Dermis microvascular lymphatic vessel endothelial cell (primary cell): ENCODE measurements at regions not wholly inside any gene's neighbourhood (a gene's known extent, or its start where the extent isn't known, plus 50 kb on each side); places are given as distances from the start of the nearest gene placed in this dataset.

Experiments
- DNase-seq, 2 donors: peaks; one replicate each; pipeline versions ENCODE4 v3.0.0 to v3.0.0-alpha.2; 2010; ENCODE audit warnings: low read depth in 2 of 2

DNA sequence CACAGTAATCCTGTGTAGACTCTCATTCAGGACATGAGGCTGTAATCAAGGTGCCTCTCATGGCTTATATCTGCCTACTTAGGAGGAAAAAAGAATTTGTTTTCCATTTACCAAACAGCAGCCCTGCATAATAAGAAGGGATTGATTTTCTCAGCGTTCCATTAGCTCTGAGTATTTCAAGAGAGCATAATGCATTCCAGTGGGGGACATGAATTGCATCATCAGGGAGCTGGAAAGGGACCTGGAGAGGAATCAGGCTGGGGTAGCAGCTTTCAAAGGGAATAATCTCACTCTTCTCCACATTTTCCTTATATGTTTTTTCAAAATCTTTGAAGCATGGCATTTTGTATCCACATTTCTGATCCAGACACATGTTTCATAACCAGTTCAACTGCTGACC, 150.6 kb upstream of the ANKRD28 start:
- DNase-seq = no peak

DNA sequence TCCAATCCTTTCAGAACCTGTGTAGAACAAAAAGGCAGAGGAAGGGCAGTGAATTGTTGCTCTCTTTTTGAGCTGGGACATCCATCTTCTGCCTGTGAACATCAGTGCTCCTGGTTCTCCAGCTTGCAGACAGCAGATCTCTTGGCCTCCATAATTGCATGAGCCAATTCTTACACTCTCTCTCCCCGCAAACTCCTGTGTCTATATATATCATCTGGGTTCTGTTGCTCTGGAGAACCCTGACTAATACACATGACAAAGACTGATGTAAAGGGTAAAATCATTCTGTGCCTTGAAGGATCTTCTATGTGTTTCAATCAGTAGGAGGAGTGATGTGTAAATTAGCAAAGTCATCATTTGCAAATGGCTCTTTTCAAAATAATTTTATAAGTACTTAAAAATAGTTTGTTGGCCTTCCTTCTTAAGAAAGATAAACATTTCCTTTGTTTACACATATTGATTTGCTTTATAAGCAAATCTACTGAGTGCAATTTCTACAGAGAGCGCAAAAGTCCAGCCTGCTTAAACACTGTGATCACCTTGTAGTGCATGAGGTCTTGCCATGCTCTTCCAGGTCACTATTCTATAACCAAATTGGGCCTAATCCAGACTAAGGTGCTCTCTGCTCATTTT, 154.9 kb upstream of the ANKRD28 start:
- no peak for DNase-seq

GRCh38 chr3:15953841-15954240, 156.1 kb upstream of the ANKRD28 start:
- DNase-seq = no peak

DNA sequence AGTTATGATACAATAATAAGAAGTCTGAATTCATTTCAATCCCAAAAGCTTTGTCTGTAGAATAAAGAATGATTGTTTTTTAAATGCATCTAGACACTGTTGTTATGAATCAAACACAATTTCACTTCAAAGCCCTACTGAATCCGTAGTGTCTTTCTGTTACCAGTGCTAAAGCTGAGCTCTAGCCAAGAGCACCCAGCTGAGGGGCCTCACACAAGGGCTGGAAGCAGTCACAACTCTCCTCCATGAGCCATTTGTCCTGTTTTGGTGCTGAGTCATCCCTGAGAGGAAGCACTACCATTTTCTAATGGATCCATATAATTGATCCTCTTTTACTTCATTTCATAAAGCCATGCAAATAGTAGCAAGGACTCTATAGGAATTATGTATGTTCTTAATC, 158.2 kb upstream of the ANKRD28 start:
- no peak for DNase-seq

- no peak for DNase-seq
Measured at GRCh38 chr3:15958692-15959433, 161.1 kb upstream of the ANKRD28 start.

GRCh38 chr3:15959434-15959811, 161.6 kb upstream of the ANKRD28 start:
- DNase-seq = no peak

DNA sequence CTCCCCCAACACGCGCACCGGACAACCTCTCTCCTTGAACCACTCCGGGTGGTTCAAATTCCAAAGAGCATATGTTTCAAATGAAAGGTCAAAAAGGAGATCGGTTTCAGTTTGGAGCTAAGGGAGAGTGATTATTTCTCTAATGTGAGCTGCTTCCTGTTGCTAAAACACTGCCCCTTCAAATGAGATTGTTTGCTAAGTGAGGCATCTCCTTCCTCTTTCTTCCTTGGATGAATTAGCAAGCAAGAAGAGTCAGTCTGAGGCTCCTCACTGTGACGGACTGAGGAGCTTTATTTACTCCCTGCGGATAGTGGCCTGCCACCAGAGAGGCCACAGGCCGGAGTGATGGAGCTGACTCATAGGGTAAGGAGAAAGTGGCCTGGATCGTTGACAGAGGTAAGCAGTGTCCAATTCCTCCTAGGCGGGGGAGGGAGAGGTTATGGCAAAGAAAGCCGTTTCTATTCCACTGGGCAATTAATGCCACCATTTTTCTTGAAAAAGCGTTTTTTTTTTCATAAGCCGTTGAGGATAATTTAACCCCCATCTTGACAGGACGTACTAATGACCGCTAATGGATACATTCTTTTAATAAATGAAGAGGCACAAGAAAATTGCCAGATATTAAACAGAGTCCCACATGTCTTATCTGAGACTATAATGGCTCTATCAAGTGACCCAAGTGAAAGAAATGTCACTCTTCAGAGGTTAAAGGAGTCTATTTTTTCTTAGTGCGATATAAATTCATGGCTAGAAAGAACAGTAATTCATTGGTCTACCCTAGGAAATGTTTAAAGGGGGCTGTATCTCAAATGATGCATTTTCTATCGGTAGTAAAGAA, 167.0 kb upstream of the ANKRD28 start:
- peak in 1 of 2 donors; percentile 18 for DNase-seq

- DNase-seq = no peak
Measured at GRCh38 chr3:15967577-15967976, 169.8 kb upstream of the ANKRD28 start.

DNA sequence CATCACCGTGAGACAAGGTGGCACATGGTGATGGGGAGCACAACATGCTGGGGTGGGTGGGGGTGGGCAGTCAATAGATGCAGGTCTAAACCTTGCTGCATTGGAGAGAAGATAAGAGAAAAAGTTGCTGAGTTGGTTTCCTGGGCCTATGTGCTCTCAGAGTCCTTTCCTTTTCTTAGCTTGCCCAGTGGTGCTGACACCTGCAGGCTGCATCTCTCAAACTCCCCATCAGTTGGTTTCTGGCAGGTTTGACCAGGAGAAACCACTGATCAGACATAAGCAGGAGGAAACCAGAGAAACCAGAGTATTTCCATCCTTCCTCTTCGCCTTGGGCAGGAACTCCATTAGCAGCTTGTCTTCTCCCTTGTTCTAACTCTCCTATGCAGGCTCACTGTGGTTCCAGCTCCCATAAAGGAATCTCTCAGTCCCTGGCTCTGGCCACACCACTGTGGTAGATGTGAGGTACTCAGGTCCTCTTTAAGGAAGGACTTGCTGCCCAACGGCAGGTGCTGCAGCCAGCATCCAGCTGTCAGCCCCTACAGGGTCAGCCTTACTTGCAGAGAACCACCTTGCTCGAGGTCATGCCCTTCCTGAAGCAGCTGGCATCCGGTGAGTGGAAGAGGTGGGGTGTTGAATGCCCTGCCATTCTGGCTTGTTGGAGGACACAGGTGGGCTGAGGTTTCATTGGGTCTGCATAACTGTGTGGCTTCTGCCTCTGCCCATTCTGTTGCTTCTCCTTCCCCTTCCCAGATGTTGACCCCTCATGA, 172.3 kb upstream of the ANKRD28 start:
- DNase-seq = no peak

GRCh38 chr3:15973414-15973813, 175.6 kb upstream of the ANKRD28 start:
- DNase-seq = no peak

- no peak for DNase-seq
Measured at GRCh38 chr3:15973940-15974339, 176.2 kb upstream of the ANKRD28 start.

DNA sequence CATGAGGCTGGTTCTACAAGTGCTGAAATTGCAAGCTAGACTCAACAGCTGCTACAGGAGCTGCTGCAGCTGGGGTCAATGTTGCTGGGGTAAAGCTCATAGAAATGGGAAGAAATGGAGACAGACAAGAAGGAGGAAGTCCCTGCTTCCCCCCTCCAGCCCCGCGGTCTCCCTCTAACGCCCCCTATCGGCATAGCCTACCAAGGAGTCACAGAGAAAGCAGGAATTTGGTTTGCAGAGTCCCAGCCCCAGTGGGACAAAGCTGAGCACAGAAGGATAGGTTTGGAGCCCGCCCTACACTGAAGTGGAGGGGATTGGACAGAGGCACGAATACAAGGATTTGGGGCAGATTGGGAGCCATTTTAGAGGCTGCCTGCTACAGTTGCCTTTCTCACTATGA, 176.9 kb upstream of the ANKRD28 start:
- no peak for DNase-seq

- DNase-seq = no peak
Measured at GRCh38 chr3:15976524-15976923, 178.7 kb upstream of the ANKRD28 start.

- no peak for DNase-seq
Measured at GRCh38 chr3:15977090-15977489, 179.3 kb upstream of the ANKRD28 start.

DNA sequence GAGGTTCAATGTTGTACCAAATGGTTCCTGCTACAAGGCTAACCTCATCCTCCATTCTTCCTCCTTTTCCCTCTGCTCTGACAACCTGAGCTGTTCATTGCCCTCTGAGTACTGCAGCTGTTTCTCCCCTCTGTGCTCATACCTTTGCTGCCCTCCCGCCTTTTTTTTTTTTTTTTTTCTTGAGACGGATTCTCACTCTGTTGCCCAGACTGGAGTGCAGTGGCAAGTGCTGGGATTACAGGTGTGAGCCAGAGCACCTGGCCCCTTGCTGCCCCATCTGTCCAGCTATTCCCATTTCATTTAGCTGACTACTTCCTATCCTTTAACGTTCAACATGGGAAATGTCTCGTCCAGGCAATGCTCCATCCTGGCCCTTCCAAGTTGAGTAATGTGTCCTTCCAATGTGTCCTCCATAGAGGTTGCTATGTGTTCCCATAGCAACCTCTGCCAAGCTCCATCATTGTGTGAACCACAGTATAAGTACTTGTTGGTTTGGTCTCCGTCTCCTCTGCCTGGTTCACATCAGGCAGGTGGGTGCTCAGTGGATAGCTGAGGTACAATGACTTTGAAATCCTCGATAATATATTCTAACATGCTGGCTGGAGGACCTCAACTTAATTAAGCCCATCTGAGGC, 179.9 kb upstream of the ANKRD28 start:
- no peak for DNase-seq

- no peak for DNase-seq
Measured at GRCh38 chr3:15978801-15979200, 181.0 kb upstream of the ANKRD28 start.

GRCh38 chr3:15979495-15979894, 181.7 kb upstream of the ANKRD28 start:
- no peak for DNase-seq

DNA sequence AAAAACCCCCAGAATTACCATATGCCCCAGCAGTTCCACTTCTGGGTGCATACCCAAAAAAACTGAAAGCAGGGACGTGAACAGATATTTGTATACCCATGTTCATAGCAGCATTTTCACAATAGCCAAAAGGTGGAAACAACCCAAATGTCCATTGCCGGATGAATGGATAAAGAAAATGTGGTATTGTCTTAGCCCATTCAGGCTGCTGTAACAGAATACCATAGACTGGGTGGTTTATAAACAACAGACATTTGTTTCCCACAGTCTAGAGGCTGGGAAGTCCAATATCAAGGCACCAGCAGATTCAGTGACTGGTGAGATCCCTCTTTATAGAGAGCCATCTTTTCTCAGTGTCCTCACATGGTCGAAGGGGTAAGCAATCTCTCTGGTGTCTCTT, 182.1 kb upstream of the ANKRD28 start:
- DNase-seq = no peak

DNA sequence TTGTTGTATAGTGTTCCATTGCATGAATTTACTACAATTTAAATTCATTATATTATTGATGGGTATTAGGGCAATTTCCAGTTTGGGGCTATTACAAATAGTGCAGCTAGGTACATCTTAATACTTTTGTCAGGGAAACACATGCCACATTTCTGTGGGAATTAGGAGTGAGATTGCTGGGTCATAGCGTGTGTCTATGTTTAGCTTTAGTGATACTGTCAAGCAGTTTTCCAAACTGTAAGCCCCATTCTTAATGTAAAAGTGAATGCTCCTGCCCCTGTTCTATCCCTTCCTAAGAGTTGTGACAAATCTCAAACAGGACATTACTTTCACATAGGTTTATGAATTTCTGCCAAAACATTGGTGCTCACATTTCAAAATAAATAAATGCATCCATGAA, 184.5 kb upstream of the ANKRD28 start:
- no peak for DNase-seq

GRCh38 chr3:15982667-15983196, 185.0 kb upstream of the ANKRD28 start:
- no peak for DNase-seq

DNA sequence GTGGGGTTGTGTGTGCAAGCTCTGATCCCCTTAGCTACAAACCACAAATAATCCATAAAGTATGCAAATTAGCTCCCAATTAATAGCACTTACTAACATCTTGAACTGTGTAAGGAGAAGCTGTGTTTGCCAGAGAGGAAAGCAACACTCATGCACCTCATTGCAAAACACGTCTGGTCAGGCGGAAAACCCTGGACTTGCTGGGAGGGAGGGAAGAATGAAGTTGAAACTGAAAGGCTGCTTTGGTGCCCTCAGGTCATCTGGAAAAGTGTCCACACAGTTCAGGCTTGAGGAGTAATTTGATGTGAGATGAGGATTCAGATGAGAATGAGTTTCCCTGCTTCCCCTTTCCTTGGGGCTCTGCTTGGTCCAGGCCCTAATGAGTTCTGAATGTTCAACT, 185.5 kb upstream of the ANKRD28 start:
- no peak for DNase-seq
